ENCODE measurements at regions not wholly inside any gene's neighbourhood (a gene's known extent, or its start where the extent isn't known, plus 50 kb on each side); places are given as distances from the start of the nearest gene placed in this dataset.

DNA sequence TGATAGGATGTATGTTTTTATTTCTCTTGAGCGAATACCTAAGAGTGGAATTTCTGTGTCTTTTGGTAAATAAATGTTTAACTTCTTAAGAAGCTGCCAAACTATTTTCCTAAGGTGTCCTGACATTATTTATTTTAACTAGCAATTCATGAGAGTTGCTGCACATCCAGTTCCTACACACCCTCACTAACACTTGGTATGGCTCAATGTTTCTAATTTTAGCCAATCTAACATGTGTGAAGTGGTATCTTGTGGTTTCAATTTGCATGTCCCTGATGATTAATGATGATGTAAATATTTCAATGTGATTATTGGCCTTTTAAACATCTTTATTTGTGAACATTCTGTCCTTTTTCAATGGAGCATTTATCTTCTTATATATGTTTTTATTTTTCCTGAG, 2095.5 kb upstream of the C9orf72 start:
- no peak for DNase-seq (ENCODE audit: low read depth in 2 of 2)

DNA sequence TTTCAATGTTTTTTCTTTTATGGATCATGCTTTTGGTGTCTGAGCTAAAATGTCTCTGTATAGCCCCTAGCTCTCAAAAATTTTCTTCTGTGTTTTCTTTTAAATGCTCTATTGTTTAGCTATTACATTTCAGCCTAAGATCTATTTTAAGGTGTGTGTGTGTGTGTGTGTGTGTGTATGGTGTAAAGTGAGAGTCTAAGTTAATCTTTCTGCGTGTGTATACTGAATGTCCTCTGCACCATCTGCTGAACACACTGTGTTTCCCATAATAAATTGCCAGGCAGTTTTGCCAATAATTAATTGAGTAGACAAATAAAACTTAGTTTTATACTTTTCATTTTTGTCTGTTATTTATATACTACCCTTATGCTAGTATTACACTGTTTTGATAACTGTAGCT, 2096.3 kb upstream of the C9orf72 start:
- no peak for DNase-seq (ENCODE audit: low read depth in 2 of 2)

DNA sequence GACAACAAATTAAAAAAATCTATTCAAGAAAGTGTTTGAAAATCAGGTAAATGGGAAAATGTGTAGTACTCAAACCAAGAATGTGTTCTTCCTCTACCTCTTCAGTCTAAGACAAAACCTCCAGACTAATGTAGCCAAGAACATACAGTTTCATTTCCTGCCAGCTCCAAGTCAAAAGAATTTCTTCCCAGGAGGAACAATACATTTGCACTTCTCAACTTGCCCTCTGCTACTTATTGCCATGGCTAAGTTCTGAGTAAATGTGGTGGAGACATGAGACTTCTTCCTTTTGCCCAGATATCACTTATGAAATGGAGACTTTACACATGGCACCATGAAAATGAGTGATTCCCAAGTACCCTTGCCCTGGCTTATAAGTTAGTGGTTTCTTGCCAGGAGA, 2112.2 kb upstream of the C9orf72 start:
- no peak for DNase-seq (ENCODE audit: low read depth in 2 of 2)

DNA sequence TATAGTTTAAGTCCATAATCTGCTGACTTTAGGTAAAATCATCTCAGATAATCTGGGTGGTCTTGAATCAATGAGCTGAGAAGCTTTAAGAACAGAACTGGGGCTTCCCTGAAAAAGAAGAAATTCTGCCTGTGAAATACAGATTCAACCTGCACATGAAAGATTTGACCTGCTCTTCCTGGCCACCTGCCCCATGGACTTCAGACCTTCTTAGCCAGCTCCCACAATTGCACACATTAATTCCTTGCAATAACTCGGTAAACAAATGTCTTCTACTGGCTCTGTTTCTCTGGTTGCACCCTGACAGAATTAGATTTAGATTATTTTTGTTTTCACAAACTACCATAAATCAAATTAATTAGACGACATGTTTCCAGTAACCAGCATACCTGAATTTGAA, 2117.9 kb upstream of the C9orf72 start:
- no peak for DNase-seq (ENCODE audit: low read depth in 2 of 2)

DNA sequence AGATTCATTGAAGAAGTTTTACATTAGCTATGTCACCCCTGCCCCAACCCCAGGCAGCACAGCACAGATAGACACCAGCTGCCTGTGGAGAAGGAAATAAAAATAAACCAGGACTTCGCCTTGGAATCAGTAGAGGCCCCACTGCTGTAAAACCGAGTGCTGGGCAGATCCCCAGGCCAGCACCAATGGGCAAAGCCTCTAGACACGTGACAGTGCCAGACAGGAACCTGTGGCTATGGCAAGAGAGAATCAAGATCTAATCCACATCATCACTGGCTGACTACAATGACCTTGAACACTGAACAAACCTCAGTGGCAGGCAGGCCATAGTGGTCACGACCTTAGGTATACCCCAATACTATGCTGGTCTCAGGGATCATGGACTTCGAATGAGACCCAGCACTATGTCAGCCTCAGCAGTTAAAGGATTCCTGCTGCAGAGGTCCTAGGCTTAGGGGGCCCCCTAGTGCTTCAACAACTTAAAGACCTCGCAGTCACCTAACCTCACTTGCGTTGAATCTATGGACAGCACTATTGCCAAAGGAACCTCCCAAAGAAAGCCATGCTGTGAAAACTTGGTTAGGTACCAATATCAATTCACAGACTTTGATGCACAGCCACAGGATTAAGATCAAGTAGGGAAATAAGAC, 2118.6 kb upstream of the C9orf72 start:
- DNase-seq (ENCODE audit: low read depth in 2 of 2) = no peak

DNA sequence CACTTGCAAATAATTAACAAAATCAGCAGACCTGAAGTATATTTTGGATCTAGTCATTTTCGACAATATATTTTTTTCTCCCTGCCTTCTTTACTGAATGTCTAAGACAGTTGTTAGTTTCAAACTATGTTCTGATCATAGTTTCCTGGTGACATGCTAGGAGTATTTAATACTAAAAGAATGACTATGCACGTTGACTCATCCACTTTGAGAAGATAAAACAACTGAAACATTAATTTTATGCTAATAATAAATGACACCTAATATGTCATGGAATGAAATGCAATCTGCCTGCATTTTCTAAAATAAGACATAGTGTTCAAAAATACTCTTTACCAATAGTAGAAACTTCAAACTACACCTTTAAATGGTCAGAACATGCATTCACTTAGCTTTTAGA, 2123.7 kb upstream of the C9orf72 start:
- DNase-seq (ENCODE audit: low read depth in 2 of 2) = no peak

DNA sequence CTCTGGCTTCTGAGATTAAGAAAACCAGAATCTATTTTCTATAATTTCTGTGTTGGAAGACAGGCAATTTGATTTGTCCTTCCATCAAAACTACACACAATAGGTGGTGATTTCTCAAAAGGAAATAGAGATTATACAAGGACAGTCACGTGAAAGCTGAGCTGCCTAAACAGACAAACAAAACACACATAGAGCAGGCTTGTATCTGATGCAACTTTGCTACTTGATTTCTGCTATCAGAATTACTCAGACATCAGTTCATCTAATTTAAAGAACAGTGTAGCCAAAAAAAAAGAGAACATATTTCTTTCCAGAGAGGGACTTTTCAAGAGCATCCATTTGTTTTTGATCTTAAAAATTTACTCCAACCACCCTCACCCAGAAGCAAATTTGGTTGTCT, 2128.3 kb upstream of the C9orf72 start:
- DNase-seq (ENCODE audit: low read depth in 2 of 2) = no peak

DNA sequence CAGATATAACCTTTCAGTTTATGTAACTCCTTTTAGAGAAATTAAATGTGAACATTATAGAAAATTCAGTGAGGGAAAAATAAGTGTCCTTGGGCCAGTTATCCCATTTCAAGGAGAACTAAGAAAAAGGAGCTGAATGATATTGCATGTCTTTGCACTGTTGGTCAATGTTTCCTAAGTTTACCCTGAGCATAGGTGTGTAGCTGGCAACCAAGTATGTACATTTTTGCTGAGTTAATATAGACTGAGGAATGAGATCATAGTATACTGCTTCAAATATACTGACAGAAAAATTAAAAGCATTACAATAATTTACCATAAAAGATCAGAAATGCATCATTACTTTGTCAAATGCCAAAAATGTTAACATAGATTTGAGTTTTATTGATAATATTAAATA, 2128.7 kb upstream of the C9orf72 start:
- no peak for DNase-seq (ENCODE audit: low read depth in 2 of 2)

DNA sequence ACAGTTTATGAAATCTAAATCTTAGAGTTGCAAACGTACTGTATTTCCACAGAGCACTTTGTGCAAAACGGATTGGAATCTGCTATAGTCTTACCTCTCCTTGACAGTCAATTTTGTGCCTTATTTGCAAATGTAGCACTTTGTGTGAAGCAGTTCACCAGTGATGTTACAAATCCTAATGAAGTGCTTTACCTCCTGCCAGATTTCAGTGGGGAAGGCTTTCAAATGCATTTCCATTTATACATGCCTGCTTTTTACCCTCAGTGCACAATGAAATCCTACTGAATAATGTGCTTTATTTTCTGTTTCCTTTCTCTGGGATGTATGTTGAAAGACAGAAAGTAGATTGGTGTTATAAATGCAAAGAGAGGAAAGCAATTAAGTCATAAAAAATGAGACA, 2141.6 kb upstream of the C9orf72 start:
- no peak for DNase-seq (ENCODE audit: low read depth in 2 of 2)

DNA sequence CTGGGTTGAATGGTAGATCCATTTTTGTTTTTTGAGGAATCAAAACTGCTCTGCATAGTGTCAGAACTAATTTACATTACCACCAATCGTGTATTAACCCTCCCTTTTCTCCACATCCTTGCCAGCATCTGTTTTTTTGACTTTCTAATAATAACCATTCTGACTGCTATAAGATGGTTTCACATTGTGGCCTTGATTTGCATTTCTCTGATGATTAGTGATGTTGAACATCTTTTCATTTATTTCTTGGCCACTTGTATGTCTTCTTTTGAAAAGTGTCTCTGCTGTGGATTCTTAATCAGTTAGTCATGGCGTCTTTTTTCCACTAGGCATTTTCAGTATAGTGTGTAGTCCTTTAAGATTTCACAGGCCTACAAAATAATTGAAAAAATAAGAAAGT, 2144.3 kb upstream of the C9orf72 start:
- no peak for DNase-seq (ENCODE audit: low read depth in 2 of 2)

DNA sequence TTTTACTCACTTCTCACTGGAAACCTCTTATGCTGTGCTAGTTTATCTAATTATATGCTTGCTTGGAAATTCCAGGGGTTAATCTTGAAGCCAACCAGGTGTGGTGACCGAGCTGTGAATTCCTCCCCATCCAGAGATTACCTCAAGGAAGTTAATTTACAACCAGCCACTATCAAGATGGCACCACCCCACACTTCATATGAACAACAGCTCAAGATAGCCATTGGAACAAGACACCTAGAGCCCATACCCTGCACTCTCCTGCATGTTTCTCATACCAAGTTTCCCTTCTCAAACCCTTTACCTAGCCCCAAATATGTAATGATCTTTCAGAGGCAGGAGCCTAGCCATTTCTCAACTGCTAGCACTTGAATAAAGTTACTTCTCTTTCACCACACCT, 2156.9 kb upstream of the C9orf72 start:
- no peak for DNase-seq (ENCODE audit: low read depth in 2 of 2)

DNA sequence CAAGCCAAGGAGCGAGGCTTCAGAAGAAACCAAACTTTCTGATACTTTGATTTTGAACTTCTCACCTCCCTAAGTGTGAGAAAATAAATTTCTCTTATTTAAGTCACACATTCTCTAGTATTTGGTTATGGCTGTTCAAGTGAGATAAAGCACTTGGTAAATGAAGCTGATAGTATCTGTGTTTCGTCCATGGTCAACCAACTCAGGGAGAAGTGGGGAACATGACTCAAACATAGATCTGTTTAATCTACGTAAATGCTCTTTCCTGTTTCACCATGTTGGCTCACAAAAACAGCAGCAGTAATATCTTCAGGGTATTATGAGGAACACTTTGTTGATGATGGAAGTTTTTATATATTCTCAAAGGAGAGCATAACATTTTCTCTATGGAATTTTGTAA, 2167.2 kb upstream of the C9orf72 start:
- no peak for DNase-seq (ENCODE audit: low read depth in 2 of 2)

DNA sequence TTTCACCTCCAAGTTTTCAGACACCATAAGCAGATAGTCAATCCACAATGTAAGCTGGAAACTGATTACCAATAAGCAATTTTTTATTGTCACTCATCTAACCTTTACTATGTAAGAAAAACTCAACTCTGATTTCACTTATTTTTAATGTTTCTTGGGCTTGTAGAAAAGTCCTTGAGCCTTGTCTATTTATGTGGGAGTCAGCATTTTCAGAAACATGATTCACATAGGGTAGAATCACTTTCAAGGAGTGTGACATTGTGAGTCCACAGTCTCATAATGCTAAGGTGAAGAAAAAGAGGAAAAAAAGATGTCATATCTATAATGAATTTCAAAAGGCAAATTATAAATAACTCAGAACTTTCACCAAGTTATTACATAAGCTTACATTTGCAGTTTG, 2167.9 kb upstream of the C9orf72 start:
- DNase-seq (ENCODE audit: low read depth in 2 of 2) = no peak

DNA sequence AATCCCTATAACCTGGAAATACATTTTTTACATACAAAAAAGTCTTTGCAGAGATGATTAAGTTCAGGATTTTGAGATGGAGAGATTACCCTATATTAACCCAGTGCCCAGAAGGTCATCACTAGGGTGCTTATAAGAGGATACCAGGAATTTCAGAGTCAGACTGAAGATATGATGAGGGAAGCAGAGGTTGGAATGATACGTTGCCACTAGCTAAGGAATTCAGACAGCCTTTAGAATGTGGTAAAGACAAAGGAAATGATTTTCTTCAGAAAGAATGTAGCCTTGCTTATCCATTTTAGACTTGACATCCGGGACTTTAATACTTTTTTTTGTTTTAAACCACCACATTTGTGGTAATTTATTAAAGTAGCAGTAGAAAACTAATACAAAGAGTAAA, 2176.8 kb upstream of the C9orf72 start:
- DNase-seq (ENCODE audit: low read depth in 2 of 2) = no peak

DNA sequence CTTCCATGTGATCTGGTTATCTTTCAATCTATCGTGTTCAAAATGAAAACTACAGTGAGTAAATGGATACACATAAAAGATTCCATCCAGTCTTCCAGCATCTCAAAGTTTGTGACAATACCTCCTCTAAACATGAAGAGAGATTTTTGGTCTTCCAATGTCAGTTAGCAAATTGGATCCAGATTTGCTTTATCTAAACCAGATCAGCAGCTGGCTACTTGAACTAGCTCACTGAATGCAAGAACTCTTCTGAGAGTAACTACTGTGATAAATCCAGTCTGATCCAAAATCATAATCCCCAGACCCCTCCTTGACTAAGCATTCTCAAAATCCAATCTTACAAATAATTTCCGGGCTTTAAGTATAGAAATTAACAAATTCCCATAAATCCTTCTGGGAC, 2177.9 kb upstream of the C9orf72 start:
- DNase-seq (ENCODE audit: low read depth in 2 of 2) = no peak

DNA sequence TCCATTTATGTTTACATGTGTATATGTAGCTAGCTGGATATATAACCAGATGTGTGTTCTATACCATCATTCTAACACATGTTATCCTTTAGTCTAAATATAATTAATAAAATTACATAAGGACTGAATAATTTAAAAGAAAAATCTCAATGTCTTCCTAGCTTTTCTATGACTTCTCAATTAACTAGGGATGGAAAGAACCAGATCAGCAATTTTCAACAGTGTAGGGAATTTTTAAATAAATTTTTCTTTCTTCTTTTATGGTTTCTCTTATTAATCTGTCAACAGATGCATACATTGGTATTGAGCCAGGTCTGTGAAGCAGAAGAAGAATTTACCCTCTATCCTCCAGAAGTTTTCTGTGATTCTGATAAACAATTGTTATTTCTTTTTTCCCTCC, 2180.4 kb upstream of the C9orf72 start:
- no peak for DNase-seq (ENCODE audit: low read depth in 2 of 2)

DNA sequence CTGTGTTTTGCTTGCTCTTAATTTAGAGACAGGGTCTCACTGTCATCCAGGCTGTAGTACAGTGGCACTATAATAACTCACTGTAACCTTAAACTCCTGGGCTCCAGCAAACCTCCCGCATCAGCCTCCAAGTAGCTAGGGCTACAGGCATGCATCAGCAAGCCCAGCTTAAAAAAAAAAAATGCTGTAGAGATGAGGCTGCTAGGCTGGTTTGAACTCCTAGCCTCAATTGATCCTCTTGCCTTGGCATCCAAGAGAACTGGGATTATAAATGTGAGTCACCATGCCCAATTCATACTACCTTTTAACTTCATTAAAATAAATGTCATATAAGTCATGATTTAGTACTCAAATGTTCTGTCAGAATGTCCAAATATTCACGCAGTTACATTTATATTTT, 2195.7 kb upstream of the C9orf72 start:
- no peak for DNase-seq (ENCODE audit: low read depth in 2 of 2)

DNA sequence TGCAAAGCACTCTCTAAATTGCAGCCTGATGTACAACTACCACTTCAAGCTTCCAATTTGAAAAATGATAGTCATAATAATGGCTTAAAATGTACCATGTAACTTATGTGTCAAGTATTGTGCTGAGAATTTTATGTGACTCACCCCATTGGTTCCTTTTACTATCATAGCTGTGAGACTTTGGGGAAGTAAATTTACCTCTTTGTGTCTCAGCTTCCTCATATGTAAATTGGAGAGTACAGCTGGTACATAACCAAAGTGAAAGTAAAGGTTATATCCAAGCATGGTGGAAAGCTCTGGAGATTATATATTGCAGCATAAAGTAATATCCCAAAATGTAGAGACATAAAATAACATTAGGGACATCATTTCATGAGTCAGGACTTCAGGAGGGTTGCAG, 2200.4 kb upstream of the C9orf72 start:
- DNase-seq (ENCODE audit: low read depth in 2 of 2) = no peak

DNA sequence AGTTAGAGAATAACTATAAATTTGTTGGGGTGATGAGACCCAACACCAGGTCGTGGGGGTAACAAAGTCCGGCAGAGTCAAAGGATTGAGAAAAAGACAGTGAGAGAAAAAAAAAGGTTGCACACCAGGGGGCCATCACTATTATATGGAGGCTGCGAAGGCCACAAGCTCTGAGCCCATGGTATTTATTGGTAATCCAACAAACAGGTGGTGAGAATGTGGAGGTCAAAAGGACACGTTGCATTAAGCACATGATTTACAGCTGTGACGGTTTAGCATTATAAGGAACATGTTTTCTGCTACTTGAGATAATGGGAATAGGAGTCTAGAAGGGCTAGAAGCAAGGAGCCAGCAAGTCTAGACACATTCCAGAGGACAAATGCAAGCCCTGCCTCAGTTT, 2202.2 kb upstream of the C9orf72 start:
- no peak for DNase-seq (ENCODE audit: low read depth in 2 of 2)

DNA sequence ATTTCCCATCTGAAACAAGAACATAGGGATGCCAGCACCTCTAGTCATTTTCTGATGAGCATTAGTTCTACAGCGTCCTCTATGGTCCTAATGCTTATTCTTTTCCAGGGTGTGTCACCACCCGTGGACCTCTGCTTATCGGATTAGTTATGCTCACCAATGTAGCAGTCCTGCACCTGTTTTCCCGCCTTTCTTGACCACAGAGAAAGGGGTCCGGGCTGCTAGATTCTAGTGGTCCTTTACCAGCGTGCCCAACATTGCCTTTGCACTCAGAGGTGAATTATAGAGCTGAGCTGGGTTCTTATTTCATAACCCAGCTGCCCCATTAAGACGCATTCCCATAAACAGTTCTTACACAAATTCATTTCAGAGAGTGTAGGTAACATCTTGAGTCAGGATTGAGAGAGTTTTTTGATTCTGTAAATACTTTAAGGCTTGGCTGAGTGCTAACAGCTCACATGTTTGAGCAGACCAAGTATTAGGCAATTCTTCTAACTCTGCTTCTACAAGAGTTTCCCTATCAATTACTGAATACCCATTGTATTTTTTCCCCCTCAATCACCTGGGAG, 2205.1 kb upstream of the C9orf72 start:
- no peak for DNase-seq (ENCODE audit: low read depth in 2 of 2)

DNA sequence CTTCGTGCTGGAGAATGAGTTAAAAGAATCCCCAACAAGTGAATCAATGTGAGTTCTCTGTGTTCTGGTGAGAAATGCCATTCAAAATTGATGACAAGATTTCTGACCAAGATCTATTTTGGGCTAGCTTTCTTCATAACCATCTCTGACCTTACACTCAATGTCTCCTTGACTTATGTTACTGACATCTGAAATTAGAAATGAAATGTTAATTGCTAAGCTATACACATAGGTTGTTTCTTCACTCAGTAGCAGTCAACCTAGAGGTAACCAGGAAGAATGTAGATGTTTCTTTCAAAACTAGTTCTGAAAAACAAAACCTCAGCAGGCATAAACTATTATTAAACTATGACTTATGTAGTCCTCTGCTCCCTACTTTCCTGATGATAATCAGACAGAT, 2220.7 kb upstream of the C9orf72 start:
- DNase-seq (ENCODE audit: low read depth in 2 of 2) = no peak

DNA sequence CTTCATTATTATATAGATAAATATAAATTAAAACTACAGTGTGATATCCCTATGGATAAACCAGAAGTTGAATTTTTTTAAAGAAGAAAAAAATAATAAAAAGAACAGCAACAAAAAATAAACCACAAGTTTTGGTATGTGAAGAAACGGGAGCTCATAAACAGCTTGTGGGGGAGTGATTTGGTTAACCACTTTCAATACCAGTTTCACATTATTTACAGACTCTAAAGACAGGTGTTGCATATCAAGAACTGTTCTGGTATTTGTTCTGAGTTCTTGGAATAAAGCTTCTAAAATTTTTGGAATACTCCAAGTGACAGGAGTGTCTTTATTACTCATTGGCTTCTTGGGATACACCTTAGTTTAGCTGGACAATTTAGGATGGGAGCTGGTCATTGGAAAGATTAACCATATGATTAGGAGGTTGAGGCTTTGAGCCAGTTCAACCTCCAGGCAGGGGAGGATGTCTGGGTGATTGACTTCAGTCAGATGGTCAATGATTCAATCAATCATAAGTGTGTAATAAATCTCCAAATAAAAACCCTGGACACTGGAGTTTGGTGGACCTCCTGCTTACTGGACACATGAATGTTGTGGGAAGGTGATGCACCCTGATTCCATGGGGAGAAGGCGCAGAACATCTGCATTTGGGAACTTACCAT, 2223.1 kb upstream of the C9orf72 start:
- DNase-seq (ENCODE audit: low read depth in 2 of 2) = no peak

DNA sequence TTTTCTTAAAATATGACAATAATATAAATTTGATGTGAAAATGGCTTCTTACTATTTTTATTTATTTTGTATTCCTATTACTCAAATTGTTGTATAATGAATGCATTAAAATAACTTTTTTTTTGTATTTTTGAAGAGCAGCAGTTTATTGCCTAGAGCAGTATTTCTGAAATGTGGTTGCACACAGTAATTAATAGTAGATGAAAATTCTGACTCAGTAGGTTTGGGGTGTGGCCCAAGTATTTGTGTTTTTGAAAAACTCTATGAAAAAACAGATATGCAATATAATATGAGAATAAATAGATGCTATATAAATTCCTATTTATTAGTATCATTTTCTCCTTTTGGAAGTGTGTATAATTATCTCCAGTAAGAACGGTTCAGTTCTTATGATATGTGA, 2225.3 kb upstream of the C9orf72 start:
- DNase-seq (ENCODE audit: low read depth in 2 of 2) = no peak

DNA sequence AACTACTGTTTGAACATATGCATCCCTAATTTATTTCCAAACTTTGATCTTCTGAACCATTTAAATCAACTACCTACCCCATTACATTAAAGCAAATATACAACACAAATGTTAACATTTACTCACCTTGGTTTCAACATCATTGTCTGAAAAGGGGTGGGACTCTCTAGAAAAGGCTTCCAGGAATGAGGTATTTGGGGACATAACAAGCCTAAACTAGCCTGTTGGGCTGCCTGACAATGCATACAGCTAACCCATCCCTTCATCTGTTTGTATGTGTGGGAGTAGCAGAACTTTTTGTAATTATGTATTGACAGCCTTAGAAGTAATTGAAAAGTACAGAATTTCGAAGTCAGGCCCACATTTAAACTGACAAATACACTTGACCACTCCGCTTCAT, 2225.9 kb upstream of the C9orf72 start:
- DNase-seq (ENCODE audit: low read depth in 2 of 2) = no peak
